H9 (cell line): ENCODE measurements at regions not wholly inside any gene's neighbourhood (a gene's known extent, or its start where the extent isn't known, plus 50 kb on each side); places are given as distances from the start of the nearest gene placed in this dataset.

Source experiments
- DNase-seq: peaks from one replicate; pipeline ENCODE4 v3.0.0-alpha.2; 2017
- H2AFZ ChIP-seq: one replicate; pipeline ENCODE4 v1.6.1; 2013; ENCODE audit warnings: mild to moderate bottlenecking, low read length, control low read depth, moderate library complexity
- H2AK5ac ChIP-seq: 2 replicates; pipeline ENCODE4 v1.6.1; 2013; ENCODE audit warnings: low read length, control low read depth, mixed read lengths; ENCODE audit not compliant: insufficient read length
- H2BK120ac ChIP-seq: one replicate; pipeline ENCODE4 v1.6.1; 2013; ENCODE audit warnings: low read depth, mild to moderate bottlenecking, low read length, control low read depth, inconsistent platforms; ENCODE audit not compliant: poor library complexity, severe bottlenecking
- H2BK12ac ChIP-seq: 2 replicates; pipeline ENCODE4 v1.6.1; 2013; ENCODE audit warnings: low read length, control low read depth, mixed read lengths, low read depth; ENCODE audit not compliant: insufficient read length
- H2BK15ac ChIP-seq: 2 replicates; pipeline ENCODE4 v1.6.1; 2013; ENCODE audit warnings: low read depth, low read length, control low read depth
- H2BK20ac ChIP-seq: one replicate; pipeline ENCODE4 v1.6.1; 2013; ENCODE audit warnings: low read depth, mild to moderate bottlenecking, low read length, control low read depth, inconsistent platforms; ENCODE audit not compliant: poor library complexity, severe bottlenecking
- H2BK5ac ChIP-seq: 2 replicates; pipeline ENCODE4 v1.6.1; 2013; ENCODE audit warnings: low read length, control low read depth, mixed read lengths; ENCODE audit not compliant: insufficient read length
- H3K14ac ChIP-seq: 2 replicates; pipeline ENCODE4 v1.6.1; 2013; ENCODE audit warnings: low read length, control low read depth; ENCODE audit not compliant: insufficient read depth
- H3K18ac ChIP-seq: 2 replicates; pipeline ENCODE4 v1.6.1; 2013; ENCODE audit warnings: low read depth, mild to moderate bottlenecking, mixed read lengths, low read length, control low read depth; ENCODE audit not compliant: insufficient read length
- H3K23ac ChIP-seq: 2 replicates; pipeline ENCODE4 v1.6.1; 2013; ENCODE audit warnings: low read length, control low read depth, mixed read lengths, low read depth; ENCODE audit not compliant: insufficient read length
- H3K23me2 ChIP-seq: 2 replicates; pipeline ENCODE4 v1.6.1; 2013; ENCODE audit warnings: low read depth, mild to moderate bottlenecking, mixed read lengths, low read length, control low read depth; ENCODE audit not compliant: insufficient read length, poor library complexity, severe bottlenecking
- H3K27ac ChIP-seq: 2 replicates; pipeline ENCODE4 v1.5.1; 2013; ENCODE audit warnings: low read length, control low read depth, mixed read lengths, low read depth; ENCODE audit not compliant: insufficient read length
- H3K27me3 ChIP-seq: 2 replicates; pipeline ENCODE4 v1.6.1; 2013; ENCODE audit warnings: low read length, control low read depth, inconsistent platforms; ENCODE audit not compliant: insufficient read depth
- H3K4ac ChIP-seq: 2 replicates; pipeline ENCODE4 v1.6.1; 2013; ENCODE audit warnings: low read depth, mild to moderate bottlenecking, control low read depth, inconsistent platforms, low read length, moderate library complexity
- H3K4me1 ChIP-seq: 2 replicates; pipeline ENCODE4 v1.6.1; 2013; ENCODE audit warnings: low read length, control low read depth, inconsistent platforms; ENCODE audit not compliant: insufficient read depth
- H3K4me2 ChIP-seq: 2 replicates; pipeline ENCODE4 v1.6.1; 2013; ENCODE audit warnings: low read length, control low read depth, mixed read lengths; ENCODE audit not compliant: insufficient read length, insufficient read depth
- H3K56ac ChIP-seq: 2 replicates; pipeline ENCODE4 v1.6.1; 2013; ENCODE audit warnings: low read depth, mild to moderate bottlenecking, mixed read lengths, low read length, control low read depth; ENCODE audit not compliant: insufficient read length
- H3K79me1 ChIP-seq: 2 replicates; pipeline ENCODE4 v1.6.1; 2013; ENCODE audit warnings: low read depth, mild to moderate bottlenecking, moderate library complexity, low read length, control low read depth, inconsistent platforms; ENCODE audit not compliant: insufficient read depth, poor library complexity, severe bottlenecking
- H3K79me2 ChIP-seq: 2 replicates; pipeline ENCODE4 v1.6.1; 2013; ENCODE audit warnings: low read length, control low read depth, inconsistent platforms; ENCODE audit not compliant: insufficient read depth
- H3K9ac ChIP-seq: 2 replicates; pipeline ENCODE4 v1.6.1; 2013; ENCODE audit warnings: low read length, control low read depth, mixed read lengths; ENCODE audit not compliant: insufficient read length; ENCODE audit errors: extremely low read depth
- H3K9me3 ChIP-seq: one replicate; pipeline ENCODE4 v1.6.1; 2013; ENCODE audit warnings: low read depth, low read length, inconsistent platforms; ENCODE audit not compliant: control insufficient read depth
- H3T11ph ChIP-seq: one replicate; pipeline ENCODE4 v1.6.1; 2013; ENCODE audit warnings: mild to moderate bottlenecking, low read length, control low read depth, inconsistent platforms
- H4K20me1 ChIP-seq: one replicate; pipeline ENCODE4 v1.6.1; 2013; ENCODE audit not compliant: control insufficient read depth, insufficient read length, insufficient read depth
- H4K5ac ChIP-seq: 2 replicates; pipeline ENCODE4 v1.6.1; 2013; ENCODE audit warnings: low read depth, mild to moderate bottlenecking, mixed read lengths, low read length, control low read depth; ENCODE audit not compliant: insufficient read length
- H4K8ac ChIP-seq: replicated peaks from 2 replicates; pipeline ENCODE4 v1.6.1; 2013; ENCODE audit warnings: low read length, control low read depth, mixed read lengths, low read depth; ENCODE audit not compliant: insufficient read length
- H4K91ac ChIP-seq: 2 replicates; pipeline ENCODE4 v1.6.1; 2013; ENCODE audit warnings: low read depth, mild to moderate bottlenecking, moderate library complexity, mixed read lengths, low read length, control low read depth; ENCODE audit not compliant: insufficient read length
- H3K27ac Mint-ChIP-seq, 3 experiments: 2 replicates in 2 of 3; 3 replicates in 1 of 3; pipeline ENCODE4 v1.8.0; 2020 to 2021; ENCODE audit warnings: mixed read lengths in 3 of 3, mild to moderate bottlenecking in 1 of 3, moderate library complexity in 1 of 3
- H3K27me3 Mint-ChIP-seq: 2 replicates; pipeline ENCODE4 v1.8.0; 2021; ENCODE audit warnings: low read depth, mild to moderate bottlenecking, moderate library complexity, mixed read lengths
- H3K36me3 Mint-ChIP-seq, 3 experiments: 2 replicates in 2 of 3; 3 replicates in 1 of 3; pipeline ENCODE4 v1.8.0; 2020 to 2021; ENCODE audit warnings: low read depth in 3 of 3, mixed read lengths in 3 of 3; ENCODE audit not compliant: insufficient read depth in 1 of 3
- H3K4me1 Mint-ChIP-seq, 2 experiments: 2 replicates each; pipeline ENCODE4 v1.8.0; 2020; ENCODE audit warnings: mixed read lengths in 2 of 2
- H3K4me3 Mint-ChIP-seq, 2 experiments: 2 replicates in 1 of 2; 3 replicates in 1 of 2; pipeline ENCODE4 v1.8.0; 2020 to 2021; ENCODE audit warnings: mild to moderate bottlenecking in 2 of 2, mixed read lengths in 2 of 2, moderate library complexity in 1 of 2
- H3K9me3 Mint-ChIP-seq, 2 experiments: 2 replicates in 1 of 2; 3 replicates in 1 of 2; pipeline ENCODE4 v1.8.0; 2020; ENCODE audit warnings: mild to moderate bottlenecking in 2 of 2, mixed read lengths in 2 of 2, moderate library complexity in 1 of 2
- WGBS: extraction: QIAGEN DNeasy Blood & Tissue Kit; methylation state at CpG from one replicate; pipeline ENCODE4 v1.1.7; 2013; ENCODE audit warnings: missing lambda C conversion rate, low lambda C conversion rate, mixed read lengths; ENCODE audit not compliant: insufficient read length; ENCODE audit errors: extremely low coverage; 5-methylcytosine and 5-hydroxymethylcytosine counted together
- TF ChIP-seq, protein P1 (sequence below): fragments of 200-600 bp; sonication (generic); conservative IDR thresholded peaks from 3 replicates; pipeline ENCODE4 v1.8.0; 2021; ENCODE audit warnings: antibody characterized with exemption, mild to moderate bottlenecking

DNA sequence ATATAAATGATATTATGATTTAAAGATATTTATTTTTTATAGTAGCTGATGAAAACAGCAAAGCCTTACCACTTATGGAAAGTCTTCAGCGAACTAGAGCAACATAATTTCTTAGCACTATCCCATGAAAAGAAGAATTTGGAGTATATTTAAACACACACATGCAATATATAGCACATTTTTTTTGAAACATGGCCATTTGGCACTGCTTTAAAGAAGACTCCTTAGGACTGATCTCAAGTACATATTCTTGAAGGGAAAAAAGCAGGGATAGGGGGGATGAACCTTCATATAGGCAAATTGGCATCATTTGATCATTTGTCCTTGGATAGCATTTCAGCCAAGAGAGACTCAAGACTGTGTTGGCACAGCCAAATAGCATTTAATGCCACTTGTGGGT is 193.3 kb downstream of the ANKRD50 start:
- H3K79me2 ChIP-seq = no peaks in the 10 kb centered on the region
- H3K23ac ChIP-seq = no peak overlapping the region
- no peak overlapping the region for H3K4ac ChIP-seq
- Mint-ChIP-seq H3K4me1 (peaks cover 14 to 15% of the 10 kb centered on the region in 2 experiments), H3K36me3 (peaks cover 3 to 6% (median 4%) of the 10 kb centered on the region in 3 experiments), H3K27ac (no peak overlapping the region), H3K9me3 (peaks cover 5% of the 10 kb centered on the region in 2 experiments; a peak in 4 of 5 replicates), H3K4me3 (no peak overlapping the region), H3K27me3 (no peaks in the 10 kb centered on the region)
- no peaks in the 10 kb centered on the region for H4K20me1 ChIP-seq
- no peaks in the 10 kb centered on the region for H3K9me3 ChIP-seq
- H2AFZ ChIP-seq = no peak overlapping the region
- no peak overlapping the region for H3K4me2 ChIP-seq
- no peak overlapping the region for H4K5ac ChIP-seq
- no peak overlapping the region for H3K27ac ChIP-seq
- no peak for DNase-seq
- H2BK20ac ChIP-seq = no peak overlapping the region
- WGBS = no CpG with 5 or more reads among the region's 1 CpG
- no peaks in the 10 kb centered on the region for H3K79me1 ChIP-seq
- no peaks in the 10 kb centered on the region for H3K4me1 ChIP-seq
- H4K91ac ChIP-seq = no peak overlapping the region
- no peak overlapping the region for H2AK5ac ChIP-seq
- H2BK15ac ChIP-seq = no peak overlapping the region
- TF ChIP-seq, protein P1, sequence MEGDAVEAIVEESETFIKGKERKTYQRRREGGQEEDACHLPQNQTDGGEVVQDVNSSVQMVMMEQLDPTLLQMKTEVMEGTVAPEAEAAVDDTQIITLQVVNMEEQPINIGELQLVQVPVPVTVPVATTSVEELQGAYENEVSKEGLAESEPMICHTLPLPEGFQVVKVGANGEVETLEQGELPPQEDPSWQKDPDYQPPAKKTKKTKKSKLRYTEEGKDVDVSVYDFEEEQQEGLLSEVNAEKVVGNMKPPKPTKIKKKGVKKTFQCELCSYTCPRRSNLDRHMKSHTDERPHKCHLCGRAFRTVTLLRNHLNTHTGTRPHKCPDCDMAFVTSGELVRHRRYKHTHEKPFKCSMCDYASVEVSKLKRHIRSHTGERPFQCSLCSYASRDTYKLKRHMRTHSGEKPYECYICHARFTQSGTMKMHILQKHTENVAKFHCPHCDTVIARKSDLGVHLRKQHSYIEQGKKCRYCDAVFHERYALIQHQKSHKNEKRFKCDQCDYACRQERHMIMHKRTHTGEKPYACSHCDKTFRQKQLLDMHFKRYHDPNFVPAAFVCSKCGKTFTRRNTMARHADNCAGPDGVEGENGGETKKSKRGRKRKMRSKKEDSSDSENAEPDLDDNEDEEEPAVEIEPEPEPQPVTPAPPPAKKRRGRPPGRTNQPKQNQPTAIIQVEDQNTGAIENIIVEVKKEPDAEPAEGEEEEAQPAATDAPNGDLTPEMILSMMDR = no peak
- H3K23me2 ChIP-seq = no peaks in the 10 kb centered on the region
- no peaks in the 10 kb centered on the region for H3K27me3 ChIP-seq
- no peak overlapping the region for H3K56ac ChIP-seq
- H3T11ph ChIP-seq = no peak overlapping the region
- H3K9ac ChIP-seq = no peak overlapping the region
- H2BK120ac ChIP-seq = no peak overlapping the region
- no peak overlapping the region for H4K8ac ChIP-seq
- H2BK5ac ChIP-seq = no peak overlapping the region
- H2BK12ac ChIP-seq = no peak overlapping the region
- no peak overlapping the region for H3K14ac ChIP-seq
- no peak overlapping the region for H3K18ac ChIP-seq
